ENCODE measurements at regions not wholly inside any gene's neighbourhood (a gene's known extent, or its start where the extent isn't known, plus 50 kb on each side); places are given as distances from the start of the nearest gene placed in this dataset.

DNA sequence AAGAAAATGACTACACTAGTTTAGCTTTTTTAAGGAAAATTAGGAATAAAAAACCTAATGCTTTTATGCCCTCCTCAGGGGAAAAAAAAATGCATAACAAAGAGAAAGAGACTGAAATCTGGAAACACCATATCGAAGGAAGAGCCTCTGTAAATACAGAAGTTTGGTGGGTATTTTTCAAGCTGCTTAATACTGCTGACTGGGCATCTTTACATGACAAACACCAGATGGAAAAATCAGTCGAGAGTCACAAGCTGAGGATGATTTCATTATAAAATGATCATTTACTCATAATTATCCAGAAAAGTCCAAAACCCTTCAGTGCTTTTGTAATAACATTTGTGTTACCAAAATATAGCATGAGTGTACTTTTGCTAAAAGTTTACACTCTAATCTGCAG lies 1600.7 kb upstream of the ACVR2A start:
- no peak for DNase-seq
- no peak overlapping the region for H3K27ac ChIP-seq
- TF ChIP-seq, protein P1, sequence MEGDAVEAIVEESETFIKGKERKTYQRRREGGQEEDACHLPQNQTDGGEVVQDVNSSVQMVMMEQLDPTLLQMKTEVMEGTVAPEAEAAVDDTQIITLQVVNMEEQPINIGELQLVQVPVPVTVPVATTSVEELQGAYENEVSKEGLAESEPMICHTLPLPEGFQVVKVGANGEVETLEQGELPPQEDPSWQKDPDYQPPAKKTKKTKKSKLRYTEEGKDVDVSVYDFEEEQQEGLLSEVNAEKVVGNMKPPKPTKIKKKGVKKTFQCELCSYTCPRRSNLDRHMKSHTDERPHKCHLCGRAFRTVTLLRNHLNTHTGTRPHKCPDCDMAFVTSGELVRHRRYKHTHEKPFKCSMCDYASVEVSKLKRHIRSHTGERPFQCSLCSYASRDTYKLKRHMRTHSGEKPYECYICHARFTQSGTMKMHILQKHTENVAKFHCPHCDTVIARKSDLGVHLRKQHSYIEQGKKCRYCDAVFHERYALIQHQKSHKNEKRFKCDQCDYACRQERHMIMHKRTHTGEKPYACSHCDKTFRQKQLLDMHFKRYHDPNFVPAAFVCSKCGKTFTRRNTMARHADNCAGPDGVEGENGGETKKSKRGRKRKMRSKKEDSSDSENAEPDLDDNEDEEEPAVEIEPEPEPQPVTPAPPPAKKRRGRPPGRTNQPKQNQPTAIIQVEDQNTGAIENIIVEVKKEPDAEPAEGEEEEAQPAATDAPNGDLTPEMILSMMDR (IDR thresholded peaks at IDR 0.05; ENCODE audit: low read depth, low read length, missing control alignments): no peak
- no peaks in the 10 kb centered on the region for H3K36me3 ChIP-seq (replicated peaks)
- H3K27me3 ChIP-seq (replicated peaks): no peaks in the 10 kb centered on the region
- H3K4me3 ChIP-seq (ENCODE audit: low read depth, low read length): no peak overlapping the region
- in situ Hi-C loops (cut with HindIII; ENCODE audit: low pct_ligation_motif_present, low sequenced_read_pairs): no loop called here

GRCh38 chr2:146241023-146241422 lies 1603.8 kb upstream of the ACVR2A start:
- no peaks in the 10 kb centered on the region for H3K27me3 ChIP-seq (replicated peaks)
- DNase-seq: no peak
- in situ Hi-C loops (cut with HindIII; ENCODE audit: low pct_ligation_motif_present, low sequenced_read_pairs): no loop called here
- H3K27ac ChIP-seq: no peak overlapping the region
- H3K36me3 ChIP-seq (replicated peaks): no peaks in the 10 kb centered on the region
- no peak overlapping the region for H3K4me3 ChIP-seq (ENCODE audit: low read depth, low read length)
- TF ChIP-seq, protein P1 (IDR thresholded peaks at IDR 0.05; ENCODE audit: low read depth, low read length, missing control alignments): no peak

DNA sequence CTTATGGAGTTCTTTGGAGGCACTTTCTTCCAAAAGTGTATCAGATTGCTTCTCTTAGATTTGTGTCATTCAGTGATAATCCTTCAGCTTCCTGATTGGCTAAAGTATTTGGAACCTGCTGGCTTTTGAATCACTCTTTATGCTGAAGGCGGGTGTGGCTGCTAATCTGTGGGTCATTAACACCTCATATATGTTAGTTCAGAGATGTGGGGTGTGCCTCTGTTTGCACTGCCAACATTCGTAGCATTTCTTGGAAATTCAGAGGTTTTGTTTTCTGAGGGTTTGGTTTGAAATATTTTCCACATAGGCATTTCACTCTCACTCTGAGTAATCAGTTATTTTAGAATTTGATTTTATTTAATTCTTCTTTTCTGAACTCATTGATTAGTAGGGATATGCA lies 1604.4 kb upstream of the ACVR2A start:
- Histone ChIP-seq H3K27ac (no peak overlapping the region), H3K4me3 (ENCODE audit: low read depth, low read length) (no peak overlapping the region), H3K27me3 (replicated peaks) (no peaks in the 10 kb centered on the region), H3K36me3 (replicated peaks) (no peaks in the 10 kb centered on the region)
- DNase-seq: no peak
- in situ Hi-C loops (cut with HindIII; ENCODE audit: low pct_ligation_motif_present, low sequenced_read_pairs): no loop called here
- TF ChIP-seq, protein P1 (IDR thresholded peaks at IDR 0.05; ENCODE audit: low read depth, low read length, missing control alignments): no peak

DNA sequence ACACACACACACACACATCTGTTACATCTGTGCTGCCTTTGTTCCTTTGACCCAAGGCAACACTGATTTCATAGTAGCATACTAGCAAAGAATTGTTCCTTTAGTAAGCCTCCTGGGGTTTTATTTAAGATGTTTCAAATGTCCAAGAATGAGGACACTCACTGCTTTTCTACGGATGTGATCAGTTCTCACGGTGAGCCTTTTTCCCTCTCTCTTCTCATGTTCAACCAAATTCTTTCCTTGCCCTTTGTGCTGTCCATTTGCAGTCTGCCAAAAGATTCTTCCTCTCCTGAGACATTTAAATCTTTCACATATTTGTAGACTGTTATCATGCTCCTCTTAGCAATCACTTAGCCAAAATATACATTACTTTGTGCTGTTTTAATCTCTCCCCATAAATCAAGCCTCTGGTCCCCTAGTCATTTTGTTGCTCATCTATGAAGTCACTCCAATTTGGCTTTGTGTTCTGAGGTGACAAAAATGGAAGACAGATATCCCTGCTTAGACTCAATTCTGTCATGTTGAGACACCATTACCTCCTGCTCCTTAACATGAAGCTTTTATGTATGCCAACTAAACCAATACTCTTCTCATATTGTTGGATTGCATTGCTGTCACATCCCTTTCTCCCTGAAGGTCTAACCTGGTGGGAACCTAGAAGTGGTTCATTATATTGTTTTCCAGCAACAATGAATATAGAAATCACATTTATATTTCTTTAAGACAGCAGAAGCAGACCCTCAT lies 1605.3 kb upstream of the ACVR2A start:
- in situ Hi-C loops (cut with HindIII; ENCODE audit: low pct_ligation_motif_present, low sequenced_read_pairs): no loop called here
- H3K27me3 ChIP-seq (replicated peaks): no peaks in the 10 kb centered on the region
- no peak overlapping the region for H3K4me3 ChIP-seq (ENCODE audit: low read depth, low read length)
- no peaks in the 10 kb centered on the region for H3K36me3 ChIP-seq (replicated peaks)
- peak overlapping the region; percentile 66 for H3K27ac ChIP-seq
- TF ChIP-seq, protein P1 (IDR thresholded peaks at IDR 0.05; ENCODE audit: low read depth, low read length, missing control alignments): no peak
- peak; percentile 72 for DNase-seq

DNA sequence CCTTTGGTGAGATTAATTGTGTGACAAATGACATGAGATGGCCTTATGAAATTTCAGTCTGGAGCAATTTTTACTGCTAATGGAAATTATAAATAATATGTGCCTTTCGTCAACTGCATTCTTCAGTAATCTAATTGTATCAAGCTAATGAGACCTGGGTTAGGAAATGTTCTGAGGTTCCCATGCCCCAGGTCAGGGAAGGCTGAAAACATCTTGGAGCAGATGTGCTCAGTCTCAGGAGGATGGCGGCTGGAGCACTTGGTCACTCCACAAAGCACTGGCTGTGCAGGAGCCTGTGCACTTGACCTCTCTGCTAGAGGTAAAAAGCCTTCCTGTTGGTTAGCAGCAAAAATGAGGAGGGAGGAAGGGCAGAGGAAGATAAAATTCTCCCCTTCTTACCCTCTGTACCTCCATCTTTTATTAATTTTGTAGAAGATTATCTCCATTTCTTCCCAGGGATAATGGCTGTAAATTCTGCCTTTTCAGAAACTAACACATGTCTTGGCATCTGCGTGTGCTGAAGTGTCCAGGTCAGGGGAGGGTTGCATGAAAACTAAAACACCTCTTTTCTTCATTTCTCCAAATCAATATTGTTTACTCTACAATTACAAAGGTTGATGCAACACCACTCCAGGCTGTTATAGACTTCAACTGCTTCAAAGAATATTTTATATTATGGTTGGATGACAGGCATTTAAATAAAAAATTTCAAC lies 1606.4 kb upstream of the ACVR2A start:
- no peak for DNase-seq
- Histone ChIP-seq H3K4me3 (ENCODE audit: low read depth, low read length) (no peak overlapping the region), H3K27ac (peak overlapping the region; percentile 66), H3K36me3 (replicated peaks) (no peaks in the 10 kb centered on the region), H3K27me3 (replicated peaks) (no peaks in the 10 kb centered on the region)
- TF ChIP-seq, protein P1 (IDR thresholded peaks at IDR 0.05; ENCODE audit: low read depth, low read length, missing control alignments): no peak
- in situ Hi-C loops (cut with HindIII; ENCODE audit: low pct_ligation_motif_present, low sequenced_read_pairs): no loop called here
